ENCODE measurements at regions not wholly inside any gene's neighbourhood (a gene's known extent, or its start where the extent isn't known, plus 50 kb on each side); places are given as distances from the start of the nearest gene placed in this dataset.

DNA sequence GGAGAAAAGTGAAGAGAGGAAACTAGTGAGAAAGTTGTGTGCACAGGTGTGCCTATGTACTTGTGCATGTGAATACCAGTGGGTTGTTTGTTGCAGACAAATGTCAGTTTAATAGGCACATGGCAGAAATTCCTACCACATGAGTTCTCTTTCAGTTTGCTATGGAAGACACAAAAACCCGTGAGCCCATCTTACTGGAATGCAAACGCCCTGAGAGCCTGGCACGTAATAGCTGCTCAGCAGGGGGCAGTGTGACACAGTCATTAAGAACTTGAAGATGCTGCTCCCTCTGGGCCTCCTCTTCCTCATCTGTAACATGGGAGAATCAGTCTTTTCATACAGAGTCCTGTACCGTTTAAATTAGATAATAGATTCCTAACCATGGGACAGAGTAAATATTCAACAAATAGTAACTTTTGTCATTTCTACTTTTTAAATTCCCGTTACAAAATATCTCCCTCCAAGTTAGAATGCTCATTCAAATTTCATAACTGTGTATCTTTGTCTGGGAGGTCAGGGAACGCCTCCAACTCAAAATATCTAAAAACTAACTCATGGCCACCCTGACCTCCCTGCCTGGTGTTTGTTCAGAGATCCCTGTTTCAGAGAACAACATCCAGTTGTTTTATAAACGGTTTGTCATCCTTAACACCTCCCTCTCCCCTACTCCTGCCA, 802.9 kb downstream of the MAFB start:
- H3K4me3 ChIP-seq (ENCODE audit: low read depth in 1 of 2, low read length in 2 of 2): no peak overlapping the region
- H3K36me3 ChIP-seq (ENCODE audit: control insufficient read depth in 1 of 2, insufficient read depth in 2 of 2, low read length in 2 of 2): no peaks in the 10 kb centered on the region
- H3K27ac ChIP-seq (ENCODE audit: low read depth, low read length): no peak overlapping the region
- no peak overlapping the region for H3K9ac ChIP-seq (ENCODE audit: low read depth in 1 of 2, low read length in 2 of 2)
- no peaks in the 10 kb centered on the region for H3K9me3 ChIP-seq (ENCODE audit: control insufficient read depth in 1 of 2, low read length in 2 of 2)
- H3K27me3 ChIP-seq (ENCODE audit: control insufficient read depth in 1 of 2, insufficient read depth in 2 of 2, low read length in 2 of 2): no peaks in the 10 kb centered on the region
- H3K4me1 ChIP-seq (ENCODE audit: control insufficient read depth in 1 of 2, insufficient read depth in 2 of 2, low read length in 2 of 2): no peaks in the 10 kb centered on the region

DNA sequence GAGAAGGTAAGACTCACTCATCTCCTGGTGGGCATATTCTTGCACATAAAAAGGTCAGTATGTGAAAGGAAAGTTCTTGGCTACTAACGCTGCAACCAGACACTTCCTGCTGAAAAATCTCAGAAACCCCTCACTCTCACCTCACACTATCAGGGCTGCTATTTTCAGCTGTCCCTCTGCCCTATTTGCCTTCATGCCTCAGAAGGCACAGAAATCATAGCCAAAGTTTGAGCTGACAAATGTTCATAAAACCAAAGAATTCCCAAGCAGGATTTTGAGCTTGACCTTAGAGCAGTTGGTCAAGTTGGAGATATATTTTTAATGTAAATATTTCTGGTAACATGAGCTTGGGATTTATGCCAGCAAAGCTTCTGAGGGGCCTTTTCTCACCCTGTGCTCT, 806.2 kb downstream of the MAFB start:
- Histone ChIP-seq H3K27me3 (ENCODE audit: control insufficient read depth in 1 of 2, insufficient read depth in 2 of 2, low read length in 2 of 2) (no peaks in the 10 kb centered on the region), H3K9me3 (ENCODE audit: control insufficient read depth in 1 of 2, low read length in 2 of 2) (no peaks in the 10 kb centered on the region), H3K36me3 (ENCODE audit: control insufficient read depth in 1 of 2, insufficient read depth in 2 of 2, low read length in 2 of 2) (no peaks in the 10 kb centered on the region), H3K4me3 (ENCODE audit: low read depth in 1 of 2, low read length in 2 of 2) (no peak overlapping the region), H3K9ac (ENCODE audit: low read depth in 1 of 2, low read length in 2 of 2) (no peak overlapping the region), H3K27ac (ENCODE audit: low read depth, low read length) (no peak overlapping the region), H3K4me1 (ENCODE audit: control insufficient read depth in 1 of 2, insufficient read depth in 2 of 2, low read length in 2 of 2) (no peaks in the 10 kb centered on the region)

DNA sequence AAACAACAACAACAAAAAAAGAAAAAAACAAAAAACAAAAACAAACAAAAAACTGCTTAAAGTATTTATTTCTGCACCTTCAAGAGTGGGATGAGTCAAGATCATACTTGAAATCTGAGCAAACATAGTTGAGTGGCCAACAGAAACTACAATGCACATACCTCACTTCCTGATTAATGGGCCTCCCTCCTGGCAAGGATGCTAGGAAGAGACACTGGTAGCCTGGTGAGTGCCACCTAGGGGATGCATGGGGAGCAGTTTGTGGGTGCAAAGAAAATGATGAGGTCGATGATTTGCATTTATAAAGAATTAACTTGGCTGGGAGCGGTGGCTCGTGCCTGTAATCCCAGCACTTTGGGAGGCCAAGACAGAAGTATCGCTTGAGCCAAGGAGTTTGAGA, 808.1 kb downstream of the MAFB start:
- no peaks in the 10 kb centered on the region for H3K27me3 ChIP-seq (ENCODE audit: control insufficient read depth in 1 of 2, insufficient read depth in 2 of 2, low read length in 2 of 2)
- H3K4me3 ChIP-seq (ENCODE audit: low read depth in 1 of 2, low read length in 2 of 2): no peak overlapping the region
- no peaks in the 10 kb centered on the region for H3K4me1 ChIP-seq (ENCODE audit: control insufficient read depth in 1 of 2, insufficient read depth in 2 of 2, low read length in 2 of 2)
- no peaks in the 10 kb centered on the region for H3K9me3 ChIP-seq (ENCODE audit: control insufficient read depth in 1 of 2, low read length in 2 of 2)
- no peaks in the 10 kb centered on the region for H3K36me3 ChIP-seq (ENCODE audit: control insufficient read depth in 1 of 2, insufficient read depth in 2 of 2, low read length in 2 of 2)
- no peak overlapping the region for H3K9ac ChIP-seq (ENCODE audit: low read depth in 1 of 2, low read length in 2 of 2)
- H3K27ac ChIP-seq (ENCODE audit: low read depth, low read length): no peak overlapping the region

DNA sequence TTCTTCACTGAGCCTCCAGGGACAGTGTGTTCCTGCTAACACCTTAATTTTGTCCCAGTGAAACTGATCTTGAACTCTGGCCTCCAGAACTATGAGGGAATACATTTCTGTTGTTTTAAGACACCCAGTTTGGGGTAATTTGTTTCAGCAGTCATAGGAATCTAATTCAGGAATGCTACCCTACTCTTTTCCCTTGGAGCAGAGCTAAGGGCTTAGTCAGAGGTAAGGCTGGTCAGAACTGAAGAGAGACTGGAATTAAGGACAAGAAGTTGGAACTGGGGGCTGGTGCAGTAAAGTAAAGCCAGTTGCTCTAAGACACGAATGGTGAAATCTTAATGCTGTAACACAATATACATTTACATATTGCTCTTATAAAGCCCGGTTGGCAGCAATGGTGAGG, 809.7 kb downstream of the MAFB start:
- Histone ChIP-seq H3K9me3 (ENCODE audit: control insufficient read depth in 1 of 2, low read length in 2 of 2) (no peaks in the 10 kb centered on the region), H3K36me3 (ENCODE audit: control insufficient read depth in 1 of 2, insufficient read depth in 2 of 2, low read length in 2 of 2) (no peaks in the 10 kb centered on the region), H3K9ac (ENCODE audit: low read depth in 1 of 2, low read length in 2 of 2) (no peak overlapping the region), H3K4me3 (ENCODE audit: low read depth in 1 of 2, low read length in 2 of 2) (no peak overlapping the region), H3K27ac (ENCODE audit: low read depth, low read length) (no peak overlapping the region), H3K27me3 (ENCODE audit: control insufficient read depth in 1 of 2, insufficient read depth in 2 of 2, low read length in 2 of 2) (no peaks in the 10 kb centered on the region), H3K4me1 (ENCODE audit: control insufficient read depth in 1 of 2, insufficient read depth in 2 of 2, low read length in 2 of 2) (no peaks in the 10 kb centered on the region)

DNA sequence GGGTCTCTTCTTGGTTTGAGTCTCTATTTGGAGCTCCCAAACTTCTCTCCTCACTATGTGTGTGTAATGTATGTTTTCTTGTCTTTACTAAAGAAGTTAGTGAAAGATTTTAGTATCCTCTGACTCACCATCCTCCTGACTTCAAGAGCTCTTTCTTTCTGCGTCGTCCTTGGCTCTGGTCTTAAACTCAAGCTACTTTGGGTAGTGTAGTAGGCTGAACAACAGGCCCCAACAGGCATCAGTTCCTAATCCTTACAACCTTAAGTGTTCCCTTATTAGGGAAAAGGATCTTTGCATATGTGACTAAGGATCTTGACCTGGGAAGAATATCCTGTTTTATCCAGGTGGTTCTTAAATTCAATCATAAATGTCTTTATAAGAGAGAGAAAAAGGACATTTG, 810.2 kb downstream of the MAFB start:
- Histone ChIP-seq H3K4me3 (ENCODE audit: low read depth in 1 of 2, low read length in 2 of 2) (no peak overlapping the region), H3K9ac (ENCODE audit: low read depth in 1 of 2, low read length in 2 of 2) (no peak overlapping the region), H3K27me3 (ENCODE audit: control insufficient read depth in 1 of 2, insufficient read depth in 2 of 2, low read length in 2 of 2) (no peaks in the 10 kb centered on the region), H3K27ac (ENCODE audit: low read depth, low read length) (no peak overlapping the region), H3K9me3 (ENCODE audit: control insufficient read depth in 1 of 2, low read length in 2 of 2) (no peaks in the 10 kb centered on the region), H3K36me3 (ENCODE audit: control insufficient read depth in 1 of 2, insufficient read depth in 2 of 2, low read length in 2 of 2) (no peaks in the 10 kb centered on the region), H3K4me1 (ENCODE audit: control insufficient read depth in 1 of 2, insufficient read depth in 2 of 2, low read length in 2 of 2) (no peaks in the 10 kb centered on the region)

DNA sequence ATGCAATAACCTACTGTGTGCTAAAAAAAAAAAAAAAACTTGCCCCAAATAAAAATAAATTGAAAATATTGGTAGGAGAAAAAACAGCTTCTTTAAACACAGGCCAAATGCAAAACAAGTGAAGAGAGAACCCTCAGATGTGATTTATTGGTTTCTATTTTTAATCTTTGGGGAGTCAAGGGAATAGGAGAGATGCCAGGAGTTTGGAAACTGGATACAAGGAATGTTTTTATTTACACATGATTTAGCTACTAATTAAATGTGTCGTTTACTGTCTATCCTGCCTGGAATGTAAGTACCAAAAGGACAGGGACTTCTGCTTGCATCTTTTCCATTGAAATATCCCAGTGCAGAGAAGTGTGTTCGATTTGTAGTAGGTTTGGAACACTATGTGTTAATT, 810.7 kb downstream of the MAFB start:
- Histone ChIP-seq H3K9ac (ENCODE audit: low read depth in 1 of 2, low read length in 2 of 2) (no peak overlapping the region), H3K36me3 (ENCODE audit: control insufficient read depth in 1 of 2, insufficient read depth in 2 of 2, low read length in 2 of 2) (no peaks in the 10 kb centered on the region), H3K27ac (ENCODE audit: low read depth, low read length) (no peak overlapping the region), H3K9me3 (ENCODE audit: control insufficient read depth in 1 of 2, low read length in 2 of 2) (no peaks in the 10 kb centered on the region), H3K4me3 (ENCODE audit: low read depth in 1 of 2, low read length in 2 of 2) (no peak overlapping the region), H3K4me1 (ENCODE audit: control insufficient read depth in 1 of 2, insufficient read depth in 2 of 2, low read length in 2 of 2) (no peaks in the 10 kb centered on the region), H3K27me3 (ENCODE audit: control insufficient read depth in 1 of 2, insufficient read depth in 2 of 2, low read length in 2 of 2) (no peaks in the 10 kb centered on the region)

DNA sequence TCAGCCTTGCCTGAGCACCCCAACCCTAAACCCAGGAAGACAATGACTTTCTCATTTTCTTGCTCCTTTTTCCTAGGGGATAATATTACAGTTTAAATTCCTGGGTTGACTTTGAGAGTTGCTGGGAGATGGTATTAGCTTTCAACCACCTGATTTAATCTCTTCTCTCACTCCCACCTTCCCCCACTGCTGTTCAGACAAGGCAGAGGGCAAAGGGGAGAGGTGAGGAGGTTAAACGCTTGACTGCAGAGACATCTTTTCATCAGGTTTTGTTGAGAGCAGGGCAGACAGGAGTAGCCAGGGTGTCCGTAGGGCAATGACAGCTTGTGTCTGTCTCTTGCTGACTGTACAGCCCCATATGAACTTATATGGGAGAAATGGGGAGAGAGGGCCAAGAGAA, 811.2 kb downstream of the MAFB start:
- Histone ChIP-seq H3K4me3 (ENCODE audit: low read depth in 1 of 2, low read length in 2 of 2) (no peak overlapping the region), H3K4me1 (ENCODE audit: control insufficient read depth in 1 of 2, insufficient read depth in 2 of 2, low read length in 2 of 2) (no peaks in the 10 kb centered on the region), H3K27me3 (ENCODE audit: control insufficient read depth in 1 of 2, insufficient read depth in 2 of 2, low read length in 2 of 2) (no peaks in the 10 kb centered on the region), H3K36me3 (ENCODE audit: control insufficient read depth in 1 of 2, insufficient read depth in 2 of 2, low read length in 2 of 2) (no peaks in the 10 kb centered on the region), H3K27ac (ENCODE audit: low read depth, low read length) (no peak overlapping the region), H3K9me3 (ENCODE audit: control insufficient read depth in 1 of 2, low read length in 2 of 2) (no peaks in the 10 kb centered on the region), H3K9ac (ENCODE audit: low read depth in 1 of 2, low read length in 2 of 2) (no peak overlapping the region)

DNA sequence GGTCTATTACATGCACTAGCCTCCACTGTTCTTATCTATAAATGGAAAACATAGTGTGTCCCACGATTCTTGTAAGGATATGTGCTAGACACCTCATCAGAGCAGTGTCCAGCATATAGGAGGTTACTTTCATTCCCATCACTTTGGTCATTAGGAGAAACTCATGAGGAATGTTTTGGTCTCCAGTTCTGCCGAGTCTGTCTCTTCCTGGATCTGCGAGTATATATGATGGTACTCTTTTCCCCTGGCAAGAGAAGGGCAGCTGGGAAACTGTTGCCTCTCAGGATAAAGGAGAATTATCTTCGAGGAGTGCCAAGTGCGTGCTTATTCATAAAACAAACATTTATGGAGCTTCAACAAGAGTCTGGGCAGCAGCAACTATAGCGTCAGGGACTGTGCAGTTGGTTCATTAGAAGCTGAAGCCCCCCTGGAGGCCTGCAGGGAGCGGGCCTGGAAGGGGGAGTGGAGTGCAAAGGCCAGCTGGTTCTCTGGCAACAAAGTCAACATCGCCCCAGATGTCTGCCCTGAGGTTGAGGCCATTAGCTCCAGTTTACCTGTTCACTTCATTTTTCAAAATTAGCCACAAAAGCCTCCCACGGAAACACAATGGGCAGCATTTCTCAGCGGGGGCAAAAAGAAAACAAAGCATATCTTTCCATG, 811.9 kb downstream of the MAFB start:
- no peak overlapping the region for H3K27ac ChIP-seq (ENCODE audit: low read depth, low read length)
- H3K4me1 ChIP-seq (ENCODE audit: control insufficient read depth in 1 of 2, insufficient read depth in 2 of 2, low read length in 2 of 2): no peaks in the 10 kb centered on the region

DNA sequence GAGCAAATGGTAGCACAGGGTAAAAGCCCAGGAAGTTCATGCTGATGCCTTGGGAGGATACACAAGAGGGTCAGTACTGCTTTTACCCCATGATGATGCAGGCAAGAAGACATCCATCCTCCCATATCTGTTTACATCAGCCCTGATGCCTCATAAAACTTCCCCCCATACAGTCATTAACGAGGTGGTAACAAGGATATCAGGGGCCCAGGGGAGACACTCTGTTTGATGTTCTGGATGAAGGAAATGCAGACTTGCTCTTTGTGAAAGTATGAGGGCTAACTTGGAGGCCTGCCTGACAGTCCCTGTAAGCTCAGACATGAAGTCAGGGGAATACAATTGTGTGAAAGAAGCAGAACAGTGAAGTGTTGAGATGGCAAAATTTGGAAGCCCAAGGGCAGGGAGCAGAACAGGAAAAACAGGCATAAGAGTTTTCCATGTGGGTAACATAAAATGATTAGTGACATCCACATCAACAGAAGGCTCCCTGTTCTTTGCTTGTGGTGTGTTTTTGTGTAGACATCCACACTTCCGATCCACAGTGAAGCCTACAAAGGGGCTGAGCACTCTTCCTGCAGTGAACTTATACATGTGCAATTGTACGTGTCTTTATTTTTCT, 813.4 kb downstream of the MAFB start:
- no peak overlapping the region for H3K4me3 ChIP-seq (ENCODE audit: low read depth in 1 of 2, low read length in 2 of 2)
- H3K36me3 ChIP-seq (ENCODE audit: control insufficient read depth in 1 of 2, insufficient read depth in 2 of 2, low read length in 2 of 2): no peaks in the 10 kb centered on the region
- H3K27ac ChIP-seq (ENCODE audit: low read depth, low read length): no peak overlapping the region
- no peak overlapping the region for H3K9ac ChIP-seq (ENCODE audit: low read depth in 1 of 2, low read length in 2 of 2)
- no peaks in the 10 kb centered on the region for H3K27me3 ChIP-seq (ENCODE audit: control insufficient read depth in 1 of 2, insufficient read depth in 2 of 2, low read length in 2 of 2)
- H3K4me1 ChIP-seq (ENCODE audit: control insufficient read depth in 1 of 2, insufficient read depth in 2 of 2, low read length in 2 of 2): no peaks in the 10 kb centered on the region
- H3K9me3 ChIP-seq (ENCODE audit: control insufficient read depth in 1 of 2, low read length in 2 of 2): no peaks in the 10 kb centered on the region

More for the DNA sequence above, 811.9 kb downstream of the MAFB start:
- Histone ChIP-seq H3K9ac (ENCODE audit: low read depth in 1 of 2, low read length in 2 of 2) (no peak overlapping the region), H3K9me3 (ENCODE audit: control insufficient read depth in 1 of 2, low read length in 2 of 2) (no peaks in the 10 kb centered on the region), H3K27me3 (ENCODE audit: control insufficient read depth in 1 of 2, insufficient read depth in 2 of 2, low read length in 2 of 2) (no peaks in the 10 kb centered on the region), H3K36me3 (ENCODE audit: control insufficient read depth in 1 of 2, insufficient read depth in 2 of 2, low read length in 2 of 2) (no peaks in the 10 kb centered on the region), H3K4me3 (ENCODE audit: low read depth in 1 of 2, low read length in 2 of 2) (no peak overlapping the region)

DNA sequence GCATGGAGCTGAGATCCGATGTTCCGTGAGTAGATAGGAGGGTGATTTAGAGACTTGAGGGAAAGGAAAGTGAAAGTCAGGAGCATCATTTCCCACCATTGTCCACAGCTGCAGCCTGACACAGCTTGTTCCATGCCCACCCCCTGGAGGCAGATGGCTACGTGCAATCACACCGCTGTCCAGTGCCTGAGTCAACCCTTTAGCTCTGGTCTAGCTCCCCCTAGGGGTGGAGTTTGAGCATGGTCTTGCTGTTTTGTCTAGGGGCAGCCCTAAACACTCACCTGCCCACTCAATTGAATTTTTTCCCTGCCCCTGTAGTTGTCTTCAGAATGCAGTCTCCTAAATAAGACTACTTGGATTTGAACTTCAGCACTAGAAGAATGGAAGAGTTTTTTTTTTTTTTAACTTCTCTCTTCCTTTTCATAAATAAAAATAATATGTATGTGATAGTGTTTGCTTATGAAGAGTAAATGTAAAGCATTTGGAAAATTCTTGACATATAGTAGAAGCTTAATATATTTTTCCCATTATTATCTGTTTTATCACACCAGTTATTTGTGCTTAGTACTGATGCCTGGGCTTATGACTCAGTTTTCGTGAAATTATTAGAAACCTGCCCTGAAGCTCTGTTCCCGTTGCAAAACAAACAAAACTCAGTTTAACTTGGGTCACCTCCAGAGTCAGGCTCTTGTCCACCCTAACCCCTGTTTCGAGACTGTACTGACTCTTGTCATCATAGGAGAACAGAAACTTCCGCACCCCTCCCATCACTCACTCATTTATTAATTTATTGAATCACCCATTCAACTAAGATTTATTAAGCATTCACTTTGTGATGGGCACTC, 814.8 kb downstream of the MAFB start:
- Histone ChIP-seq H3K27me3 (ENCODE audit: control insufficient read depth in 1 of 2, insufficient read depth in 2 of 2, low read length in 2 of 2) (no peaks in the 10 kb centered on the region), H3K36me3 (ENCODE audit: control insufficient read depth in 1 of 2, insufficient read depth in 2 of 2, low read length in 2 of 2) (no peaks in the 10 kb centered on the region), H3K4me1 (ENCODE audit: control insufficient read depth in 1 of 2, insufficient read depth in 2 of 2, low read length in 2 of 2) (no peaks in the 10 kb centered on the region), H3K27ac (ENCODE audit: low read depth, low read length) (no peak overlapping the region), H3K9ac (ENCODE audit: low read depth in 1 of 2, low read length in 2 of 2) (no peak overlapping the region), H3K9me3 (ENCODE audit: control insufficient read depth in 1 of 2, low read length in 2 of 2) (no peaks in the 10 kb centered on the region), H3K4me3 (ENCODE audit: low read depth in 1 of 2, low read length in 2 of 2) (no peak overlapping the region)

Data from duodenal mucosa (tissue), 2 donors.